H1 (cell line): ENCODE measurements at regions not wholly inside any gene's neighbourhood (a gene's known extent, or its start where the extent isn't known, plus 50 kb on each side); places are given as distances from the start of the nearest gene placed in this dataset.

Experiments
- CTCF ChIA-PET: fragments of 300-600 bp; sonication (Branson Sonifier 250); formaldehyde crosslinking; loops from one replicate; lab custom pipeline; 2021; ENCODE audit not compliant: partially characterized antibody; lab: Charles Lee
- POLR2A ChIA-PET: fragments of 300-600 bp; sonication (Branson Sonifier 250); formaldehyde crosslinking; loops from one replicate; lab custom pipeline; 2021; ENCODE audit warnings: inconsistent platforms; ENCODE audit not compliant: partially characterized antibody; lab: Charles Lee
- DNase-seq, 2 experiments: peaks; one replicate each; pipeline versions ENCODE4 v3.0.0 to v3.0.0-alpha.2; 2010 to 2022; ENCODE audit warnings: low spot score in 2 of 2, low read depth in 1 of 2, mixed read lengths in 1 of 2
- FAIRE-seq: peaks from 2 replicates; lab custom pipeline; 2011; peaks lifted over from hg19 to GRCh38; lab: Jason Lieb, UNC
- H2AFZ ChIP-seq: 2 replicates; pipeline ENCODE4 v1.8.1; 2012; ENCODE audit warnings: low read length, inconsistent platforms
- H2AK5ac ChIP-seq: 2 replicates; pipeline ENCODE4 v1.6.1; 2013; ENCODE audit warnings: low read depth, low read length
- H2BK120ac ChIP-seq: replicated peaks from 2 replicates; pipeline ENCODE3; 2013; ENCODE audit warnings: low read depth, low read length, inconsistent platforms
- H2BK12ac ChIP-seq: 2 replicates; pipeline ENCODE4 v1.6.1; 2013; ENCODE audit warnings: low read depth, low read length
- H2BK15ac ChIP-seq: 2 replicates; pipeline ENCODE4 v1.6.1; 2013; ENCODE audit warnings: low read length
- H2BK20ac ChIP-seq: 2 replicates; pipeline ENCODE4 v1.6.1; 2013; ENCODE audit warnings: low read length
- H2BK5ac ChIP-seq: 2 replicates; pipeline ENCODE4 v1.6.1; 2013; ENCODE audit warnings: low read depth, low read length
- H3K14ac ChIP-seq: 2 replicates; pipeline ENCODE4 v1.6.1; 2013; ENCODE audit warnings: inconsistent platforms; ENCODE audit not compliant: insufficient read length
- H3K18ac ChIP-seq: 2 replicates; pipeline ENCODE4 v1.6.1; 2013; ENCODE audit warnings: low read length; ENCODE audit errors: extremely low read depth
- H3K23ac ChIP-seq: 2 replicates; pipeline ENCODE4 v1.6.1; 2013; ENCODE audit warnings: inconsistent platforms; ENCODE audit not compliant: insufficient read length
- H3K23me2 ChIP-seq: 2 replicates; pipeline ENCODE4 v1.6.1; 2013; ENCODE audit warnings: low read depth, low read length
- H3K27ac ChIP-seq: 2 replicates; pipeline ENCODE4 v1.6.1; 2011; ENCODE audit warnings: low read depth, low read length, inconsistent platforms
- H3K27me3 ChIP-seq, 4 experiments: replicated peaks in 1 of 4; 1 replicate in 1 of 4; 2 replicates in 3 of 4; pipeline versions ENCODE4 v1.6.1 to v1.8.1; 2011 to 2013; ENCODE audit warnings: low read length in 3 of 4, mild to moderate bottlenecking in 3 of 4, inconsistent platforms in 2 of 4, mixed read lengths in 2 of 4, moderate library complexity in 1 of 4; ENCODE audit not compliant: control insufficient read depth in 3 of 4, insufficient read depth in 3 of 4; ENCODE audit errors: extremely low read depth in 1 of 4
- H3K36me3 ChIP-seq, 4 experiments: 2 replicates each; pipeline versions ENCODE4 v1.6.1 to v1.8.1; 2011 to 2013; ENCODE audit warnings: mild to moderate bottlenecking in 4 of 4, low read length in 3 of 4, moderate library complexity in 2 of 4, control low read depth in 1 of 4, inconsistent platforms in 1 of 4; ENCODE audit not compliant: insufficient read depth in 4 of 4, control insufficient read depth in 2 of 4
- H3K4ac ChIP-seq: replicated peaks from 2 replicates; pipeline ENCODE3; 2013; ENCODE audit warnings: low read length, low read depth, mixed read lengths, inconsistent platforms; ENCODE audit not compliant: insufficient read length
- H3K4me1 ChIP-seq, 4 experiments: replicated peaks in 1 of 4; 1 replicate in 1 of 4; 2 replicates in 3 of 4; pipeline versions ENCODE4 v1.6.1 to v1.8.1; 2011 to 2013; ENCODE audit warnings: low read length in 3 of 4, inconsistent platforms in 2 of 4, mixed read lengths in 1 of 4; ENCODE audit not compliant: insufficient read depth in 4 of 4, control insufficient read depth in 3 of 4
- H3K4me2 ChIP-seq, 2 experiments: 2 replicates each; pipeline versions ENCODE4 v1.6.1 to v1.8.1; 2011 to 2013; ENCODE audit warnings: low read depth in 2 of 2, low read length in 2 of 2, control low read depth in 1 of 2, inconsistent platforms in 1 of 2, mild to moderate bottlenecking in 1 of 2; ENCODE audit not compliant: insufficient read depth in 1 of 2
- H3K4me3 ChIP-seq, 4 experiments: fragments of 200-600, 300-600 bp in 1 of 4; sonication (generic), shearing (Covaris generic), sonication (Bioruptor Twin) in 1 of 4; 2 replicates each; pipeline versions ENCODE4 v1.5.1 to v1.8.1; 2011 to 2016; ENCODE audit warnings: low read length in 4 of 4, low read depth in 3 of 4, control low read depth in 2 of 4, inconsistent platforms in 2 of 4, mild to moderate bottlenecking in 2 of 4, mixed read lengths in 1 of 4, moderate library complexity in 1 of 4; ENCODE audit not compliant: insufficient read depth in 2 of 4; ENCODE audit errors: extremely low read depth in 1 of 4
- H3K56ac ChIP-seq: replicated peaks from 2 replicates; pipeline ENCODE3; 2013; ENCODE audit warnings: low read depth, mild to moderate bottlenecking, mixed read lengths, low read length, inconsistent platforms; ENCODE audit not compliant: insufficient read length
- H3K79me1 ChIP-seq: 2 replicates; pipeline ENCODE4 v1.6.1; 2013; ENCODE audit warnings: low read depth, low read length, control low read depth
- H3K79me2 ChIP-seq, 2 experiments: 2 replicates each; pipeline versions ENCODE4 v1.6.1 to v1.8.1; 2012 to 2013; ENCODE audit warnings: low read length in 2 of 2, mild to moderate bottlenecking in 2 of 2, inconsistent platforms in 1 of 2; ENCODE audit not compliant: insufficient read depth in 2 of 2, control insufficient read depth in 1 of 2
- H3K9ac ChIP-seq, 4 experiments: replicated peaks in 1 of 4; 1 replicate in 1 of 4; 2 replicates in 3 of 4; pipeline versions ENCODE4 v1.6.1 to v1.8.1; 2011 to 2013; ENCODE audit warnings: low read depth in 3 of 4, low read length in 3 of 4, control low read depth in 2 of 4, mild to moderate bottlenecking in 2 of 4, moderate library complexity in 2 of 4, inconsistent platforms in 1 of 4; ENCODE audit errors: extremely low read depth in 1 of 4
- H3K9me3 ChIP-seq, 2 experiments: 2 replicates each; pipeline versions ENCODE4 v1.6.1 to v1.8.1; 2012 to 2013; ENCODE audit warnings: mild to moderate bottlenecking in 2 of 2, moderate library complexity in 2 of 2, control low read depth in 1 of 2, inconsistent platforms in 1 of 2, low read depth in 1 of 2, low read length in 1 of 2, mixed read lengths in 1 of 2; ENCODE audit not compliant: insufficient read depth in 2 of 2
- H4K20me1 ChIP-seq, 2 experiments: replicated peaks in 1 of 2; 2 replicates each; pipeline versions ENCODE3 to v1.8.1; 2011 to 2013; ENCODE audit warnings: inconsistent platforms in 2 of 2, low read length in 2 of 2, mild to moderate bottlenecking in 1 of 2; ENCODE audit not compliant: insufficient read depth in 2 of 2, control insufficient read depth in 1 of 2
- H4K5ac ChIP-seq: 2 replicates; pipeline ENCODE4 v1.6.1; 2013; ENCODE audit warnings: low read length, low read depth, mixed read lengths, inconsistent platforms; ENCODE audit not compliant: insufficient read length
- H4K8ac ChIP-seq: 2 replicates; pipeline ENCODE4 v1.8.0; 2013; ENCODE audit warnings: mild to moderate bottlenecking, moderate library complexity, low read length, inconsistent platforms; ENCODE audit not compliant: insufficient read depth; ENCODE audit errors: extremely low read depth
- H4K91ac ChIP-seq: replicated peaks from 2 replicates; pipeline ENCODE3; 2013; ENCODE audit warnings: low read length, mixed read lengths, inconsistent platforms; ENCODE audit not compliant: insufficient read length
- CEBPB ChIP-seq: IDR thresholded peaks from 2 replicates; pipeline ENCODE4 v1.6.1; 2012; ENCODE audit warnings: low read depth, low read length
- KDM4A ChIP-seq: IDR thresholded peaks from one replicate; pipeline ENCODE4 v1.7.1; 2012; ENCODE audit warnings: low read depth, mild to moderate bottlenecking, moderate library complexity, low read length, inconsistent platforms; ENCODE audit not compliant: severe bottlenecking
- WGBS, 2 experiments: shearing (Covaris generic) in 1 of 2; methylation state at CpG; one replicate each; pipeline versions ENCODE4 v1.1.6 to v1.1.7; 2013 to 2015; ENCODE audit warnings: low lambda C conversion rate in 2 of 2, mixed read lengths in 2 of 2, inconsistent platforms in 1 of 2, low coverage in 1 of 2, missing lambda C conversion rate in 1 of 2; ENCODE audit not compliant: insufficient replicate concordance in 2 of 2, insufficient coverage in 1 of 2, insufficient read length in 1 of 2; ENCODE audit errors: extremely low coverage in 1 of 2, missing lambda C conversion rate in 1 of 2; 5-methylcytosine and 5-hydroxymethylcytosine counted together

GRCh38 chr4:19024047-19024446 lies 1002.5 kb upstream of the LCORL start:
- no peak overlapping the region for H4K91ac ChIP-seq
- TF ChIP-seq KDM4A = no peak
- TF ChIP-seq CEBPB = 0 out of 2 replicates have a peak, but pooled peaks have one; percentile 34
- no peaks in the 10 kb centered on the region for H3K79me2 ChIP-seq
- 94% methylated on average over 8 of the region's 8 CpGs; no CpG with 5 or more reads in 1 of the 2 experiments for WGBS, 2 experiments
- no peak overlapping the region for H3K4me3 ChIP-seq
- POLR2A ChIA-PET = no interaction called here
- H3K9ac ChIP-seq = no peak overlapping the region
- H3K4ac ChIP-seq = no peak overlapping the region
- FAIRE-seq (no peak), DNase-seq (no peak)
- H4K20me1 ChIP-seq = no peaks in the 10 kb centered on the region
- H3K79me1 ChIP-seq = no peaks in the 10 kb centered on the region
- no peak overlapping the region for H2AK5ac ChIP-seq
- H2BK20ac ChIP-seq = no peak overlapping the region
- no peaks in the 10 kb centered on the region for H3K9me3 ChIP-seq
- no peaks in the 10 kb centered on the region for H3K27me3 ChIP-seq
- no peak overlapping the region for H3K14ac ChIP-seq
- H2BK120ac ChIP-seq = no peak overlapping the region
- H2AFZ ChIP-seq = no peak overlapping the region
- no peak overlapping the region for H3K56ac ChIP-seq
- H2BK5ac ChIP-seq = no peak overlapping the region
- no peaks in the 10 kb centered on the region for H3K23me2 ChIP-seq
- H3K4me1 ChIP-seq = no peaks in the 10 kb centered on the region
- no peak overlapping the region for H4K8ac ChIP-seq
- H3K18ac ChIP-seq = no peak overlapping the region
- H4K5ac ChIP-seq = no peak overlapping the region
- no peak overlapping the region for H3K4me2 ChIP-seq
- H2BK15ac ChIP-seq = no peak overlapping the region
- no peak overlapping the region for H2BK12ac ChIP-seq
- CTCF ChIA-PET = no interaction called here
- H3K36me3 ChIP-seq = no peaks in the 10 kb centered on the region
- no peak overlapping the region for H3K27ac ChIP-seq
- no peak overlapping the region for H3K23ac ChIP-seq
